ENCODE measurements at regions not wholly inside any gene's neighbourhood (a gene's known extent, or its start where the extent isn't known, plus 50 kb on each side); places are given as distances from the start of the nearest gene placed in this dataset.

DNA sequence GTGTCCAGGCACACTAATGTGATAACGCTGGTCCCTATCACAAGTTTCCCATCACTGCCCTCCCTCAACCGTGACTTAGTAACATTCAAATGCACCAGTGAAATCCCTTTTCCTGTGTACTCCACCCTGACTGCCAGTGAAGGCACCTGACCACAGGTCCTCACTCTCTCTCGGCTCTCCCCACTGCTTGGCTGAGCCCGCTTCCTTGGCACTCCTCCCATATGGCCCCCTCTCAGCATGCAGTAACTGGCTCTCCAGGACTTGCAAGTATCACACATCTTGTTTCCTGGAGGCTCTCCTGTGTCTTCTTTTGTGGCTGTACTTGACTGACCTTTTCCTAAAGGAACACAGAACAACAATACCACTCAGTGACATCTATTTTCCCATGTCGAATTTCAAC lies 292.0 kb upstream of the ZNF608 start:
- Histone ChIP-seq H3K36me3 (no peaks in the 10 kb centered on the region), H3K27ac (no peak overlapping the region), H3K27me3 (ENCODE audit: insufficient read depth, low read depth, severe bottlenecking) (no peaks in the 10 kb centered on the region), H3K9me3 (ENCODE audit: severe bottlenecking) (no peaks in the 10 kb centered on the region), H3K4me3 (ENCODE audit: low read depth, low read length) (no peak overlapping the region)
- peak; percentile 16 for DNase-seq
- TF ChIP-seq, protein P1, sequence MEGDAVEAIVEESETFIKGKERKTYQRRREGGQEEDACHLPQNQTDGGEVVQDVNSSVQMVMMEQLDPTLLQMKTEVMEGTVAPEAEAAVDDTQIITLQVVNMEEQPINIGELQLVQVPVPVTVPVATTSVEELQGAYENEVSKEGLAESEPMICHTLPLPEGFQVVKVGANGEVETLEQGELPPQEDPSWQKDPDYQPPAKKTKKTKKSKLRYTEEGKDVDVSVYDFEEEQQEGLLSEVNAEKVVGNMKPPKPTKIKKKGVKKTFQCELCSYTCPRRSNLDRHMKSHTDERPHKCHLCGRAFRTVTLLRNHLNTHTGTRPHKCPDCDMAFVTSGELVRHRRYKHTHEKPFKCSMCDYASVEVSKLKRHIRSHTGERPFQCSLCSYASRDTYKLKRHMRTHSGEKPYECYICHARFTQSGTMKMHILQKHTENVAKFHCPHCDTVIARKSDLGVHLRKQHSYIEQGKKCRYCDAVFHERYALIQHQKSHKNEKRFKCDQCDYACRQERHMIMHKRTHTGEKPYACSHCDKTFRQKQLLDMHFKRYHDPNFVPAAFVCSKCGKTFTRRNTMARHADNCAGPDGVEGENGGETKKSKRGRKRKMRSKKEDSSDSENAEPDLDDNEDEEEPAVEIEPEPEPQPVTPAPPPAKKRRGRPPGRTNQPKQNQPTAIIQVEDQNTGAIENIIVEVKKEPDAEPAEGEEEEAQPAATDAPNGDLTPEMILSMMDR (IDR thresholded peaks at IDR 0.05; ENCODE audit: low read depth, low read length) = no peak

DNA sequence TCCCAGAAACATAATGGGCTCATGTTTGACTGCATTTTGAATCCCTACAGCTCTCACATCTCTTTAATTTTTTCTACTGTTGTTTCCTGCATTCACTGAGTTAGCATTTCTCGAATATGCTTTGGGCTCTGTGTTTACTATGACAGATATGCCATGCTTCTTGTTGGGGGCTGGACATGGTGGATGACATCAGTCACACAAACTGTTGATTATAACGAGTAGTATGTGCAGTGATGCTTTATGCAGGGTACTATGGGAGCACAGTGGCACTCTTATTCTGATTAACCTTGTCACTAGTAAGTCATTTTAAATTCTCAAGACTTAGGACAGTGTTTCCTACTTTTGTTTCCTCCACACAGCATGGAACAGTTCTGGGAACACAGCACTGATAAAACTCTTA lies 295.4 kb upstream of the ZNF608 start:
- H3K4me3 ChIP-seq (ENCODE audit: low read depth, low read length) = no peak overlapping the region
- DNase-seq = no peak
- TF ChIP-seq, protein P1 (IDR thresholded peaks at IDR 0.05; ENCODE audit: low read depth, low read length) = no peak
- no peak overlapping the region for H3K27ac ChIP-seq
- no peaks in the 10 kb centered on the region for H3K27me3 ChIP-seq (ENCODE audit: insufficient read depth, low read depth, severe bottlenecking)
- H3K9me3 ChIP-seq (ENCODE audit: severe bottlenecking) = no peaks in the 10 kb centered on the region
- H3K36me3 ChIP-seq = no peaks in the 10 kb centered on the region

DNA sequence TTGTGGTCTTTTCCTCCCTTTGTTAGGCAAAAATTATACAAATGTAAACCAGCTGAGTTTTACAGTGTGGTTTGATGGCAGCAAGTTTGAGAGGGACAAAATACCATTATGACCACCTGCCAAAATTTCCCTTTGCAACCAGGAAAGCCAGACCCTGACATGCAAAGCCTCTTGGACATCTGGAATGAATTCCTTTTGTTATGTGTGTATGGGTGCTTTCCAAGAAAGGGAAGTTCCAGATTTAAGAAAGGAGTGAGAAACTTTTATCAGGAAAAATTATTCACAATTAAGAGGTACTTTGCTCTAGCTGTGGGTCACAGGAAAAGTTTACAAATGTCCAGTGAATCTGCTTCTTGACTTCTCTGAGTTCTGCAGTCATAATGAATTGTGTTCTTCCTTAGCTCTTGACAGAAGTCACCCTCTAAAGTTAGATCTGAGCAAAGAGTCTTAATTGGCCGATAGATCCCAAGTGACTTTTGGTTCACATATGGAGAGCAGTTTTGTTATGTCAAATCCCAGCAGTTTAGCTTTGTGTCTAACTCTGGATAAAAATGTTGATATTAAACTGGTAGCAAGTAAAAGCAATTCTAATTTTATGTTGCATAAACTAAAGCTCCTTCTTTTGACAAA lies 295.9 kb upstream of the ZNF608 start:
- Histone ChIP-seq H3K27me3 (ENCODE audit: insufficient read depth, low read depth, severe bottlenecking) (no peaks in the 10 kb centered on the region), H3K9me3 (ENCODE audit: severe bottlenecking) (no peaks in the 10 kb centered on the region), H3K4me3 (ENCODE audit: low read depth, low read length) (no peak overlapping the region), H3K27ac (no peak overlapping the region), H3K36me3 (no peaks in the 10 kb centered on the region)
- DNase-seq = no peak
- TF ChIP-seq, protein P1 (IDR thresholded peaks at IDR 0.05; ENCODE audit: low read depth, low read length) = no peak

DNA sequence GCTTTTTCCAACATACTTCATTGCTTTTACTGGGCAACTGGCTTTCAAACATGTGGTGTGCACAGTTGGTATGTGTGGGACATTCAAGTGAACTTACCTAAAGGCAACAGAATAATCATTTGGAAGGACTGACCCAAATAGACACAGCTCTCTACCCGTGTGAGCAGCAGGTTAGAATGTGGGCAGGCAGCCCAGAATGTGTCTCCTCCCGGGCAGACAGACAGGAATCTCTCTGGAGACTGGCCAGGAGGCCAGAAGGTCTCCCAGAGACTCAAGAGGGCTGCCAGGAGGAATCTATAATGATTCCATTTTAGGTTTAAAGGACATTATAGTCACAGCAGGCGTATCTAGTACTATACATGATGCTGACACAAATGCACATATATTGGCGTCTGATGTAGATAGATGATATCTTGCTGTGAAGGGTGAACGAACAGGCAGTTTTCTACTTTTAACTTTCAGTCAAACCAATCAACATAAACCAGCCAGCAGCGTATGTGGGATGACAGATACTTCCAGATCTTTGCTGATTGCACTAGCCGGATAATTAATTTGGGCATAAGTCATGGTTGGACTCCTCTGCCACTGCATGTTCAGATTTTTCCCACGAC lies 297.4 kb upstream of the ZNF608 start:
- no peak overlapping the region for H3K27ac ChIP-seq
- no peak for DNase-seq
- H3K9me3 ChIP-seq (ENCODE audit: severe bottlenecking) = no peaks in the 10 kb centered on the region
- no peaks in the 10 kb centered on the region for H3K36me3 ChIP-seq
- H3K27me3 ChIP-seq (ENCODE audit: insufficient read depth, low read depth, severe bottlenecking) = no peaks in the 10 kb centered on the region
- H3K4me3 ChIP-seq (ENCODE audit: low read depth, low read length) = no peak overlapping the region
- TF ChIP-seq, protein P1 (IDR thresholded peaks at IDR 0.05; ENCODE audit: low read depth, low read length) = no peak

DNA sequence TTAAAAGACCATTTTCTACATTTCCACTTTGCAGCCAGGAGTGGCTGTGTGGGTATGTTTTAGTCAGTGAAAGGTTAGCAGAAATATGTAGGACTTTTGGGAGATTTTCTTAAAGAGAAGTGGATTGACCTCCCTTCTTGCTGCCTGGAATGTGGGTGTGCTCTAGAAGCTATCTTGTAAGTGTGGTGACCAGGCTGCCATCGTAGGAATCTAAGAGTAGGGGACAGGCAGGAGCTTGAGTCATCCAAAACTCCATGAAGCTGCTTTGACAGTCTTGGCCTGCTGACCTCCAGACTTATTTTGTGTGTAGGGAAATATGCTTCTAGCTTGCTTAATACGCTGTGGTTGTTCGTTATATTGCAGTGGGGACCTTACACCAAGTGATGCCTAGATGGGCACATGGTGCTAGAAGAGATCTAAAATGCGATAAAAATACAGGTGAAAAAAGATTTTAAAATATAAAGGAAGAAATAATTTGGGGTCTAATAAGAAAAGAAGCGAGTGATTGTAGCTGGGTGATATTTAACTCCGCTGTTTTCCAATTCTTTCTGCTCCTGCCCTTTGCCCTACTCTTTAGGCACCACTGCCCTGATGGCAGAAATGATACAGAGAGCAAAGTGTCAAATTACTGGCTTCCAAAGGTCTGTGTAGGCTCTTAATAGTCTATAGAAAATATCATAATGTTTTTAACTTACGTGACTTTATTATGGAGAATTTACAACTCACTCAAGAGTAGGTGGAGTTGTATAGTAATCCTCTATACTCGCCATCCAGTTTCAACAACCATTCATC lies 298.2 kb upstream of the ZNF608 start:
- H3K27me3 ChIP-seq (ENCODE audit: insufficient read depth, low read depth, severe bottlenecking) = no peaks in the 10 kb centered on the region
- no peak overlapping the region for H3K27ac ChIP-seq

More for the DNA sequence above, 298.2 kb upstream of the ZNF608 start:
- no peak for DNase-seq
- H3K36me3 ChIP-seq = no peaks in the 10 kb centered on the region
- TF ChIP-seq, protein P1 (IDR thresholded peaks at IDR 0.05; ENCODE audit: low read depth, low read length) = no peak
- no peak overlapping the region for H3K4me3 ChIP-seq (ENCODE audit: low read depth, low read length)
- no peaks in the 10 kb centered on the region for H3K9me3 ChIP-seq (ENCODE audit: severe bottlenecking)

All from WERI-Rb-1 (cell line).